A673 (cell line): ENCODE measurements at regions not wholly inside any gene's neighbourhood (a gene's known extent, or its start where the extent isn't known, plus 50 kb on each side); places are given as distances from the start of the nearest gene placed in this dataset.

Experiments
- BruUV-seq: library from RNA; stranded (reverse); fragments of 400-500 nt; replicated peaks from 2 replicates; lab custom pipeline; 2021; lab: Mats Ljungman, UMichigan
- CTCF ChIA-PET: fragments of 300-600 bp; sonication (Branson Sonifier 250); formaldehyde crosslinking; loops from one replicate; lab custom pipeline; 2022; ENCODE audit warnings: antibody characterized with exemption; lab: Charles Lee
- POLR2A ChIA-PET: fragments of 300-600 bp; sonication (Branson Sonifier 250); formaldehyde crosslinking; loops from one replicate; lab custom pipeline; 2022; ENCODE audit warnings: antibody characterized with exemption; ENCODE audit not compliant: low non-redundant PET; lab: Charles Lee
- DNase-seq: peaks from one replicate; pipeline ENCODE4 v3.0.0-alpha.2; 2015; ENCODE audit warnings: low spot score
- H3K27ac ChIP-seq: fragments of 200-600 bp; sonication (generic); 2 replicates; pipeline ENCODE4 v1.5.1; 2016; ENCODE audit warnings: mixed run types, low read depth, mild to moderate bottlenecking, mixed read lengths, antibody characterized with exemption, low read length; ENCODE audit not compliant: poor library complexity, severe bottlenecking
- H3K27me3 ChIP-seq: fragments of 200-600 bp; sonication (generic); replicated peaks from 2 replicates; pipeline ENCODE4 v1.6.1; 2017; ENCODE audit warnings: mixed run types, low read depth, mild to moderate bottlenecking, mixed read lengths, antibody characterized with exemption, low read length; ENCODE audit not compliant: insufficient read depth, poor library complexity
- H3K36me3 ChIP-seq: fragments of 200-600 bp; sonication (generic); 2 replicates; pipeline ENCODE4 v1.6.1; 2016; ENCODE audit warnings: mixed run types, mild to moderate bottlenecking, mixed read lengths, antibody characterized with exemption, low read length; ENCODE audit not compliant: insufficient read depth, poor library complexity, severe bottlenecking
- H3K4me1 ChIP-seq: fragments of 200-600 bp; sonication (generic); 2 replicates; pipeline ENCODE4 v1.6.1; 2017; ENCODE audit warnings: mixed run types, mild to moderate bottlenecking, mixed read lengths, antibody characterized with exemption, low read length; ENCODE audit not compliant: insufficient read depth, poor library complexity, severe bottlenecking
- H3K4me3 ChIP-seq: fragments of 200-600 bp; sonication (generic); 2 replicates; pipeline ENCODE4 v1.5.1; 2016; ENCODE audit warnings: low read depth, mixed run types, mild to moderate bottlenecking, mixed read lengths, low read length; ENCODE audit not compliant: poor library complexity, severe bottlenecking
- H3K9me3 ChIP-seq: fragments of 200-600 bp; sonication (generic); 2 replicates; pipeline ENCODE4 v1.6.1; 2016; ENCODE audit warnings: mixed run types, low read depth, mild to moderate bottlenecking, mixed read lengths, antibody characterized with exemption, low read length; ENCODE audit not compliant: poor library complexity, severe bottlenecking
- EZH2 ChIP-seq: fragments of 200-600 bp; sonication (generic); IDR thresholded peaks from 2 replicates; pipeline ENCODE4 v1.6.1; 2017; ENCODE audit warnings: borderline replicate concordance, low read depth, mild to moderate bottlenecking, mixed read lengths, antibody characterized with exemption, low read length; ENCODE audit not compliant: poor library complexity, severe bottlenecking
- intact Hi-C: fragments of 100-400 bp; cut with micrococcal nuclease; formaldehyde crosslinking; loops from one replicate; pipeline ENCODE4 v1.10.0; 2022; ENCODE audit not compliant: unreplicated experiment
- TF ChIP-seq, protein P1 (sequence below): fragments of 300-800, 200-600 bp; sonication (generic); conservative IDR thresholded peaks from 2 replicates; pipeline ENCODE4 v1.5.1; 2017; ENCODE audit warnings: low read depth, mild to moderate bottlenecking, antibody characterized with exemption, low read length, moderate library complexity, mixed read lengths

DNA sequence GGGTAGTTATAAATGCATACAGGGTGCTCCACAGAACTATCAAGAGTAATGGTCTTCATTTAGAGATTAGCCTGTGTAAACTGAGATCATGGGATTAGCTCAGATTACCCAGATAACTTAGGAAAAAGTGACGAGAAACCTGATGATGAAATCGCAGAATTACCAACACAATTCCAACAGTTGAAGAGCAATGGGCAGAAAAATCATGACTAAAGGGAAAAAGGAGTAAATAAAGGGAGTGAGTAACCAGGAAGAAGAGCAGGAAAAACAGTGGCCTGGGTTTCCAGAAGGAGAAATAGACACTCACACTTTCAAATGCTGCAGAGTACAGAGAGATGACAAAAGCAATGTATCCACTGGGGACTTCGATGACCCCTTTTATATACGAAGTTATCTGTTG, 817.3 kb downstream of the TRIML1 start:
- DNase-seq: no peak
- H3K36me3 ChIP-seq: no peaks in the 10 kb centered on the region
- no peaks in the 10 kb centered on the region for H3K9me3 ChIP-seq
- no peak overlapping the region for H3K4me3 ChIP-seq
- no peak overlapping the region for H3K27ac ChIP-seq
- intact Hi-C loops: no loop called here
- H3K4me1 ChIP-seq: no peaks in the 10 kb centered on the region
- peaks cover 77% of the 10 kb centered on the region for H3K27me3 ChIP-seq
- TF ChIP-seq, protein P1, sequence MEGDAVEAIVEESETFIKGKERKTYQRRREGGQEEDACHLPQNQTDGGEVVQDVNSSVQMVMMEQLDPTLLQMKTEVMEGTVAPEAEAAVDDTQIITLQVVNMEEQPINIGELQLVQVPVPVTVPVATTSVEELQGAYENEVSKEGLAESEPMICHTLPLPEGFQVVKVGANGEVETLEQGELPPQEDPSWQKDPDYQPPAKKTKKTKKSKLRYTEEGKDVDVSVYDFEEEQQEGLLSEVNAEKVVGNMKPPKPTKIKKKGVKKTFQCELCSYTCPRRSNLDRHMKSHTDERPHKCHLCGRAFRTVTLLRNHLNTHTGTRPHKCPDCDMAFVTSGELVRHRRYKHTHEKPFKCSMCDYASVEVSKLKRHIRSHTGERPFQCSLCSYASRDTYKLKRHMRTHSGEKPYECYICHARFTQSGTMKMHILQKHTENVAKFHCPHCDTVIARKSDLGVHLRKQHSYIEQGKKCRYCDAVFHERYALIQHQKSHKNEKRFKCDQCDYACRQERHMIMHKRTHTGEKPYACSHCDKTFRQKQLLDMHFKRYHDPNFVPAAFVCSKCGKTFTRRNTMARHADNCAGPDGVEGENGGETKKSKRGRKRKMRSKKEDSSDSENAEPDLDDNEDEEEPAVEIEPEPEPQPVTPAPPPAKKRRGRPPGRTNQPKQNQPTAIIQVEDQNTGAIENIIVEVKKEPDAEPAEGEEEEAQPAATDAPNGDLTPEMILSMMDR: no peak
- TF ChIP-seq EZH2: no peak
- CTCF ChIA-PET: no interaction called here
- POLR2A ChIA-PET: no interaction called here
- BruUV-seq: no TSS peak

DNA sequence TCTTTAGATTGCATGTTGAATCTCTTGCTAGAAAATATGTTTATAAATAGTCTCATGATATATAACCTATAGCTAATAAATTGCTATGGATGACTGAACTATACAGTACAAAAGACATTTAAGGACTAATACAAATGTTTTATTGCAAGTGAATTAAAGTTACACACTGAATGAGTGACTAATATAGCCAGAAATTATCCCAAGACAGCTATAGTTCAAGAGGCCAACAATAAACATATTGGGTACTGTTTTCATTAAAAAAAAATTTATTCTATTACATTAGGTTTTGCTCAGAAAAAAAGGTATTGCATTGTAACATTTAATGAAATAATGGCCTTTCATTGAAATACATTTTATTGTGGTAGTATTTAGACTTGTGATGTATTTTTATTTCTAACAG, 819.1 kb downstream of the TRIML1 start:
- no peak for DNase-seq
- POLR2A ChIA-PET: no interaction called here
- TF ChIP-seq, protein P1: no peak
- TF ChIP-seq EZH2: no peak
- Histone ChIP-seq H3K4me1 (no peaks in the 10 kb centered on the region), H3K27me3 (peaks cover 78% of the 10 kb centered on the region), H3K9me3 (no peaks in the 10 kb centered on the region), H3K36me3 (no peaks in the 10 kb centered on the region), H3K4me3 (no peak overlapping the region), H3K27ac (no peak overlapping the region)
- CTCF ChIA-PET: no interaction called here
- no TSS peak for BruUV-seq
- intact Hi-C loops: no loop called here

DNA sequence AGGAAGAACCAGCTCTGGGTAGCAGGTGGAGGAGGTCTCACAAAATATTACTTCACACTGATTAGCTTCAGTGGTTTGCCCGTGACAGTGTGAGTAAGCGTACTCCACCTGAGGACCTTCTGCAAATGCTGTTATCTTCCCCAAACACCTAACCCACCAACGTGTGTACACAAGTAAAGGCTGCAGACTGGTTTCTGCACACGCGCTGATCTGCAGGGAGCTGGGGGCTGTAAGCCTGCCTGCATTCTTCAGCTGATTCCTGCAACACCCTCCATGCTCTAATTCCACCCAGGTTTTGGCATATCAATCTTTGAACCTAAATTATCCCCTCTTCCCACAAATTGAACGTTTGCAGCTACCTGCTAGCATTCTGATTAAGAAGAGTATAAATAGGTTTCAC, 820.2 kb downstream of the TRIML1 start:
- H3K4me3 ChIP-seq: no peak overlapping the region
- CTCF ChIA-PET: interaction anchor here (0.6 kb wide), 1 partner anchor 12 kb away, joined by 6 read pairs; no protein-coding TSS in a partner anchor
- no TSS peak for BruUV-seq
- POLR2A ChIA-PET: no interaction called here
- no peak overlapping the region for H3K27ac ChIP-seq
- TF ChIP-seq, protein P1: no peak
- TF ChIP-seq EZH2: no peak
- no peak for DNase-seq
- peaks cover 70% of the 10 kb centered on the region for H3K27me3 ChIP-seq
- intact Hi-C loops: no loop called here
- H3K36me3 ChIP-seq: no peaks in the 10 kb centered on the region
- no peaks in the 10 kb centered on the region for H3K9me3 ChIP-seq
- H3K4me1 ChIP-seq: no peaks in the 10 kb centered on the region
